HEK293 (cell line): ENCODE measurements at regions not wholly inside any gene's neighbourhood (a gene's known extent, or its start where the extent isn't known, plus 50 kb on each side); places are given as distances from the start of the nearest gene placed in this dataset.

Experiments
- CTCF ChIA-PET: fragments of 350-600 bp; formaldehyde crosslinking; extraction: SDS; loops from one replicate; lab custom pipeline; 2021; ENCODE audit warnings: antibody characterized with exemption; lab: Yijun Ruan, JAX
- POLR2A ChIA-PET: fragments of 300-600 bp; formaldehyde crosslinking; extraction: SDS; loops from one replicate; lab custom pipeline; 2020; ENCODE audit warnings: antibody characterized with exemption, inconsistent platforms; lab: Yijun Ruan, JAX
- H3K27ac ChIP-seq: fragments of 200-500 bp; sonication (Bioruptor generic); 2 replicates; pipeline ENCODE4 v1.5.1; 2014; ENCODE audit warnings: low read depth, low read length, control low read depth, inconsistent platforms; ENCODE audit errors: extremely low read depth
- H3K36me3 ChIP-seq, 2 experiments: fragments of 200-500 bp in 1 of 2; sonication (Bioruptor generic) in 1 of 2; 1 replicate in 1 of 2; 2 replicates in 1 of 2; pipeline ENCODE4 v1.5.1; 2014 to 2017; ENCODE audit warnings: inconsistent platforms in 2 of 2, low read length in 2 of 2; ENCODE audit not compliant: control insufficient read depth in 2 of 2, insufficient read depth in 1 of 2
- H3K4me1 ChIP-seq: fragments of 200-500 bp; sonication (Bioruptor generic); 2 replicates; pipeline ENCODE4 v1.5.1; 2014; ENCODE audit warnings: mild to moderate bottlenecking, low read length, inconsistent platforms; ENCODE audit not compliant: control insufficient read depth, insufficient read depth
- H3K4me3 ChIP-seq: 2 replicates; pipeline ENCODE4 v1.5.1; 2011; ENCODE audit warnings: low read depth, mild to moderate bottlenecking, control low read depth, low read length, moderate library complexity
- H3K9me3 ChIP-seq: fragments of 200-500 bp; sonication (Bioruptor generic); 2 replicates; pipeline ENCODE4 v1.5.1; 2014; ENCODE audit warnings: low read depth, low read length, inconsistent platforms; ENCODE audit not compliant: control insufficient read depth, insufficient read depth
- GLI2 ChIP-seq: fragments of 450-650 bp; formaldehyde crosslinking; IDR thresholded peaks from 2 replicates; pipeline ENCODE4; 2017; ENCODE audit warnings: missing biosample characterization, missing genetic modification characterization, low read depth, borderline replicate concordance
- REPIN1 ChIP-seq: fragments of 450-650 bp; formaldehyde crosslinking; IDR thresholded peaks from 2 replicates; pipeline ENCODE4 v1.5.1; 2017; ENCODE audit warnings: missing biosample characterization, missing genetic modification characterization, low read depth
- ZBTB20 ChIP-seq: fragments of 450-650 bp; formaldehyde crosslinking; IDR thresholded peaks from 2 replicates; pipeline ENCODE4 v1.5.1; 2016; ENCODE audit warnings: missing biosample characterization, missing genetic modification characterization
- ZEB2 ChIP-seq: fragments of 450-650 bp; formaldehyde crosslinking; IDR thresholded peaks from 2 replicates; pipeline ENCODE4 v1.5.1; 2016; ENCODE audit warnings: missing biosample characterization, missing genetic modification characterization
- ZNF184 ChIP-seq: fragments of 450-650 bp; IDR thresholded peaks from 2 replicates; pipeline ENCODE4 v1.5.1; 2018; ENCODE audit warnings: missing biosample characterization, mild to moderate bottlenecking, missing genetic modification characterization
- ZNF19 ChIP-seq: fragments of 450-650 bp; formaldehyde crosslinking; IDR thresholded peaks from 2 replicates; pipeline ENCODE4; 2016; ENCODE audit warnings: missing biosample characterization, missing genetic modification characterization, low read depth
- ZNF223 ChIP-seq: fragments of 450-650 bp; formaldehyde crosslinking; IDR thresholded peaks from 2 replicates; pipeline ENCODE4 v1.5.1; 2016; ENCODE audit warnings: missing biosample characterization, missing genetic modification characterization
- ZNF266 ChIP-seq: fragments of 450-650 bp; formaldehyde crosslinking; IDR thresholded peaks from 2 replicates; pipeline ENCODE4 v1.5.1; 2016; ENCODE audit warnings: missing biosample characterization, missing genetic modification characterization, low read depth
- ZNF274 ChIP-seq, 2 experiments: fragments of 200-500 bp in 1 of 2; fragments of 450-650 bp in 1 of 2; sonication (Bioruptor generic) in 1 of 2; formaldehyde crosslinking in 1 of 2; IDR thresholded peaks; 2 replicates each; pipeline versions ENCODE4 v1.5.1 to v1.6.1; 2014 to 2016; ENCODE audit warnings: borderline replicate concordance in 1 of 2, inconsistent platforms in 1 of 2, low read length in 1 of 2, missing biosample characterization in 1 of 2, missing genetic modification characterization in 1 of 2
- ZNF335 ChIP-seq: fragments of 450-650 bp; formaldehyde crosslinking; conservative IDR thresholded peaks from 2 replicates; pipeline ENCODE4 v1.5.1; 2016; ENCODE audit warnings: missing biosample characterization, missing genetic modification characterization
- ZNF366 ChIP-seq: fragments of 450-650 bp; formaldehyde crosslinking; conservative IDR thresholded peaks from 2 replicates; pipeline ENCODE4 v1.5.1; 2016; ENCODE audit warnings: missing biosample characterization, missing genetic modification characterization
- ZNF426 ChIP-seq: fragments of 450-650 bp; formaldehyde crosslinking; IDR thresholded peaks from 2 replicates; pipeline ENCODE4 v1.5.1; 2017; ENCODE audit warnings: missing biosample characterization, missing genetic modification characterization, mild to moderate bottlenecking, inconsistent platforms, moderate library complexity
- ZNF433 ChIP-seq: fragments of 450-650 bp; formaldehyde crosslinking; IDR thresholded peaks from 2 replicates; pipeline ENCODE4 v1.5.1; 2016; ENCODE audit warnings: missing biosample characterization, missing genetic modification characterization, low read depth
- ZNF555 ChIP-seq: fragments of 450-650 bp; formaldehyde crosslinking; conservative IDR thresholded peaks from 2 replicates; pipeline ENCODE4 v1.5.1; 2017; ENCODE audit warnings: missing biosample characterization, mild to moderate bottlenecking, missing genetic modification characterization, inconsistent platforms
- ZNF600 ChIP-seq: fragments of 450-650 bp; formaldehyde crosslinking; IDR thresholded peaks from 2 replicates; pipeline ENCODE4 v1.5.1; 2016; ENCODE audit warnings: missing biosample characterization, missing genetic modification characterization
- ZNF677 ChIP-seq: fragments of 450-650 bp; IDR thresholded peaks from 2 replicates; pipeline ENCODE4 v1.5.0; 2018; ENCODE audit warnings: missing biosample characterization, mild to moderate bottlenecking, missing genetic modification characterization, moderate library complexity
- ZNF76 ChIP-seq: fragments of 450-650 bp; formaldehyde crosslinking; IDR thresholded peaks from 2 replicates; pipeline ENCODE4; 2016; ENCODE audit warnings: low read depth, missing biosample characterization, missing genetic modification characterization, borderline replicate concordance
- ZSCAN30 ChIP-seq: fragments of 450-650 bp; IDR thresholded peaks from 2 replicates; pipeline ENCODE4 v1.5.1; 2018; ENCODE audit warnings: missing biosample characterization, mild to moderate bottlenecking, missing genetic modification characterization, moderate library complexity
- TF ChIP-seq, protein P1 (sequence below): fragments of 450-650 bp; formaldehyde crosslinking; IDR thresholded peaks from 2 replicates; pipeline ENCODE4 v1.5.1; 2016; ENCODE audit warnings: missing biosample characterization, missing genetic modification characterization
- TF ChIP-seq, protein P2 (sequence below): fragments of 450-650 bp; formaldehyde crosslinking; IDR thresholded peaks from 2 replicates; pipeline ENCODE4 v1.5.1; 2016; ENCODE audit warnings: missing biosample characterization, missing genetic modification characterization
- TF ChIP-seq, protein P3 (sequence below): fragments of 450-650 bp; formaldehyde crosslinking; IDR thresholded peaks from 2 replicates; pipeline ENCODE4 v1.5.1; 2016; ENCODE audit warnings: missing biosample characterization, missing genetic modification characterization
- TF ChIP-seq, protein P4 (sequence below): fragments of 450-650 bp; formaldehyde crosslinking; IDR thresholded peaks from 2 replicates; pipeline ENCODE4 v1.5.1; 2016; ENCODE audit warnings: missing biosample characterization, missing genetic modification characterization
- TF ChIP-seq, protein P5 (sequence below): fragments of 450-650 bp; IDR thresholded peaks from 2 replicates; pipeline ENCODE4 v1.5.1; 2018; ENCODE audit warnings: missing biosample characterization, mild to moderate bottlenecking, missing genetic modification characterization

DNA sequence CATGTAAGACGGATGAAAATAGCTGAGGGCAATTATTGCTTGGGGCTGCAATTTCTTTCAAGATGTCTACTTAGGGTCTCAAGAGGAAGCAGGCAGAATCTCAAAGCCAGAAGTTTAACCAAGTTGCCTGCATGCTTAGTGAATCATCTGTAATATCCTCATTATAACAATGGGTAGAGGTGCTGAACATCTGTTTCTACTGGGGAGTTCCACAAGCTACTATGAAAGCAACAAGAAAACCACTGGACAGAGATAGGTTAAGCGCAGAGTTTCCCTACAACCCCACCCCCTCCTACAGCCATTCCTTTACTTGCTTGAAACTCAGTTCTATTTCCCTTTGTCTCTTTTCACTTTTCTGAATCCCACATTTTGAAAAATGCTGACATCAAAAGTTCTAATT lies 759.4 kb upstream of the GBE1 start (continued):
- TF ChIP-seq ZNF223 (tag by site-specific recombination): no peak
- TF ChIP-seq ZNF433 (tag by site-specific recombination): no peak
- TF ChIP-seq ZBTB20 (tag by site-specific recombination): no peak
- TF ChIP-seq, all 188 proteins: peak for 0

DNA sequence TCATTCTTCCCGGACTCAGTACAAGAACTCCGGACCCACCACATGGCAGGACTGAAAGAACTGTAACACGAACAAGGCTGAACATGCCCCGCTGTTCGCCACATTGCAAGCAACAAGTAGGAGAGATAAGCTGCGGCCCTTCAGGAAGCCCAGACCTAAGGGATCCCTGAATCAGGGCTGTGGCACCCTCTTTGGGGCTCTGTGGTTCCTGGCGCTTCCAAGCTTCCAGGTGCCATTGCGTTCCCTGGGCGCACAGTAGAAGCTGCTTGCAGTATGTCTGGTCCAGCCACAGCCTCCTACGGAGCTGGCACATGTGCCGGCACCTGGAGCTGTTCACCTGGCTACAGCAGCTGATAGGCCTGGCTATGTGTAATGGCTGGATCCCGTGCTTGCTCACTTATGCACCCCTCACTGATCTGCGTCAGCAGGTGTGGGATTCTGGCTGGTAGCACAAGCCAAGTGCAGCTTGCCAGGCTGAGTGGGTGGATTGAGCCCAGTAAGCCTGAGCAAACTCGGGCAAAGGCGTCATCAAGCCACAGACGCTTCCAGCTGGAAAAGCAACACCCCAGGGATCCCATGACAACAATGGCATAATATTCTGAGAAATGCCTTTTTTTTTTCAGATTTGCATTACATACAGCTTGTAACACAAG lies 748.6 kb upstream of the GBE1 start:
- POLR2A ChIA-PET: no interaction called here
- Histone ChIP-seq H3K27ac (no peak overlapping the region), H3K9me3 (no peaks in the 10 kb centered on the region), H3K4me1 (no peaks in the 10 kb centered on the region), H3K36me3 (no peaks in the 10 kb centered on the region), H3K4me3 (no peak overlapping the region)
- CTCF ChIA-PET: no interaction called here
- TF ChIP-seq ZNF274 (IDR thresholded peaks at IDR 0.05; ENCODE audit: low read length): no peak
- no peak for TF ChIP-seq ZNF274 (tag by site-specific recombination; IDR thresholded peaks at IDR 0.05; ENCODE audit: borderline replicate concordance)
- no peak for TF ChIP-seq ZNF76 (tag by site-specific recombination)
- no peak for TF ChIP-seq ZNF426 (tag by site-specific recombination)
- TF ChIP-seq, protein P1, sequence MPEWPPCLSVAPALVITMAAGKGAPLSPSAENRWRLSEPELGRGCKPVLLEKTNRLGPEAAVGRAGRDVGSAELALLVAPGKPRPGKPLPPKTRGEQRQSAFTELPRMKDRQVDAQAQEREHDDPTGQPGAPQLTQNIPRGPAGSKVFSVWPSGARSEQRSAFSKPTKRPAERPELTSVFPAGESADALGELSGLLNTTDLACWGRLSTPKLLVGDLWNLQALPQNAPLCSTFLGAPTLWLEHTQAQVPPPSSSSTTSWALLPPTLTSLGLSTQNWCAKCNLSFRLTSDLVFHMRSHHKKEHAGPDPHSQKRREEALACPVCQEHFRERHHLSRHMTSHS (tag by site-specific recombination): no peak
- no peak for TF ChIP-seq ZNF335 (tag by site-specific recombination)
- TF ChIP-seq ZEB2 (tag by site-specific recombination): no peak
- TF ChIP-seq, protein P2, sequence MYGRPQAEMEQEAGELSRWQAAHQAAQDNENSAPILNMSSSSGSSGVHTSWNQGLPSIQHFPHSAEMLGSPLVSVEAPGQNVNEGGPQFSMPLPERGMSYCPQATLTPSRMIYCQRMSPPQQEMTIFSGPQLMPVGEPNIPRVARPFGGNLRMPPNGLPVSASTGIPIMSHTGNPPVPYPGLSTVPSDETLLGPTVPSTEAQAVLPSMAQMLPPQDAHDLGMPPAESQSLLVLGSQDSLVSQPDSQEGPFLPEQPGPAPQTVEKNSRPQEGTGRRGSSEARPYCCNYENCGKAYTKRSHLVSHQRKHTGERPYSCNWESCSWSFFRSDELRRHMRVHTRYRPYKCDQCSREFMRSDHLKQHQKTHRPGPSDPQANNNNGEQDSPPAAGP (tag by site-specific recombination): no peak
- no peak for TF ChIP-seq GLI2 (tag by site-specific recombination)
- no peak for TF ChIP-seq ZNF266
- TF ChIP-seq ZNF555: no peak
- TF ChIP-seq, protein P3, sequence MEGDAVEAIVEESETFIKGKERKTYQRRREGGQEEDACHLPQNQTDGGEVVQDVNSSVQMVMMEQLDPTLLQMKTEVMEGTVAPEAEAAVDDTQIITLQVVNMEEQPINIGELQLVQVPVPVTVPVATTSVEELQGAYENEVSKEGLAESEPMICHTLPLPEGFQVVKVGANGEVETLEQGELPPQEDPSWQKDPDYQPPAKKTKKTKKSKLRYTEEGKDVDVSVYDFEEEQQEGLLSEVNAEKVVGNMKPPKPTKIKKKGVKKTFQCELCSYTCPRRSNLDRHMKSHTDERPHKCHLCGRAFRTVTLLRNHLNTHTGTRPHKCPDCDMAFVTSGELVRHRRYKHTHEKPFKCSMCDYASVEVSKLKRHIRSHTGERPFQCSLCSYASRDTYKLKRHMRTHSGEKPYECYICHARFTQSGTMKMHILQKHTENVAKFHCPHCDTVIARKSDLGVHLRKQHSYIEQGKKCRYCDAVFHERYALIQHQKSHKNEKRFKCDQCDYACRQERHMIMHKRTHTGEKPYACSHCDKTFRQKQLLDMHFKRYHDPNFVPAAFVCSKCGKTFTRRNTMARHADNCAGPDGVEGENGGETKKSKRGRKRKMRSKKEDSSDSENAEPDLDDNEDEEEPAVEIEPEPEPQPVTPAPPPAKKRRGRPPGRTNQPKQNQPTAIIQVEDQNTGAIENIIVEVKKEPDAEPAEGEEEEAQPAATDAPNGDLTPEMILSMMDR (tag by site-specific recombination): no peak
- TF ChIP-seq ZSCAN30: no peak
- TF ChIP-seq ZNF366 (tag by site-specific recombination): no peak

DNA sequence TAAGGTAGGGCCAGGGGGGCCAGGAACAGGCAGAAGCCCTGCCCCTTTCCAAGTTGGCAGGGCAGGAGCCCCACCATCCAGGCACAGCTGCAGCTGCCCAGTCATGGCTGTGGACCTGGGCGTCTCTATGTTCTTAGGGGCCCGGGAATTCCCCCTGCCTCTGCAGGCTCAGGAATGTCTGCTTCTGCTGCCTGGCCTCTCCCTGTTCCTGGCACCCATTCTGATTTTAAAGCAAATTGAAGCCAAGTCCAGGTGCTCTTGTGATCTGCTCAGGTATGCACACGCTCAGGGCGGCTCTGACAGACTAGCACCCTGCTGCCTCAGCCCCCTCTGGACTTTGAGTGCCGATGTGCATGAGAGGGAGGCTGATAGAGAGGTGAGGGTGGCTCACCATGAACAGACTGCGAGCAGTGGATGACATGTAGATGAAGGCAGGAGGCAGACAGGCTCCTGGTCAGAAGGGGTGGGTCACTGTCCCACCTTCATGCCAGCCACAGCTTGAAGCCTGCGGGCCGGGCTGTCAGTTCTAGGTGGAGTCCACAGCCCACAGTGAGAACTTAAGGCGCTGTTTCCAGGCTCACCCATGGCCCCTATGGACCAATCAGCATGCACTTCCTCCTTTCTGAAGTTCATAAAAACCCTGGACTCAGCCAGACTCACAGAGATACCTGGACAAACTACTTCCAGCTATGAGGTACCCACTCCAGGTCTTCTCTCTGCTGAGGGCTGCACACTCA lies 747.8 kb upstream of the GBE1 start:
- no peaks in the 10 kb centered on the region for H3K9me3 ChIP-seq
- ChIA-PET POLR2A (no interaction called here), CTCF (no interaction called here)
- H3K27ac ChIP-seq: no peak overlapping the region
- no peaks in the 10 kb centered on the region for H3K36me3 ChIP-seq
- TF ChIP-seq ZNF184 (no peak), ZNF19 (tag by site-specific recombination) (no peak), REPIN1 (no peak), ZNF677 (tag by site-specific recombination) (no peak), ZNF600 (tag by site-specific recombination) (no peak)
- TF ChIP-seq, protein P4, sequence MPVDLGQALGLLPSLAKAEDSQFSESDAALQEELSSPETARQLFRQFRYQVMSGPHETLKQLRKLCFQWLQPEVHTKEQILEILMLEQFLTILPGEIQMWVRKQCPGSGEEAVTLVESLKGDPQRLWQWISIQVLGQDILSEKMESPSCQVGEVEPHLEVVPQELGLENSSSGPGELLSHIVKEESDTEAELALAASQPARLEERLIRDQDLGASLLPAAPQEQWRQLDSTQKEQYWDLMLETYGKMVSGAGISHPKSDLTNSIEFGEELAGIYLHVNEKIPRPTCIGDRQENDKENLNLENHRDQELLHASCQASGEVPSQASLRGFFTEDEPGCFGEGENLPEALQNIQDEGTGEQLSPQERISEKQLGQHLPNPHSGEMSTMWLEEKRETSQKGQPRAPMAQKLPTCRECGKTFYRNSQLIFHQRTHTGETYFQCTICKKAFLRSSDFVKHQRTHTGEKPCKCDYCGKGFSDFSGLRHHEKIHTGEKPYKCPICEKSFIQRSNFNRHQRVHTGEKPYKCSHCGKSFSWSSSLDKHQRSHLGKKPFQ (tag by site-specific recombination): no peak
- TF ChIP-seq, protein P5, sequence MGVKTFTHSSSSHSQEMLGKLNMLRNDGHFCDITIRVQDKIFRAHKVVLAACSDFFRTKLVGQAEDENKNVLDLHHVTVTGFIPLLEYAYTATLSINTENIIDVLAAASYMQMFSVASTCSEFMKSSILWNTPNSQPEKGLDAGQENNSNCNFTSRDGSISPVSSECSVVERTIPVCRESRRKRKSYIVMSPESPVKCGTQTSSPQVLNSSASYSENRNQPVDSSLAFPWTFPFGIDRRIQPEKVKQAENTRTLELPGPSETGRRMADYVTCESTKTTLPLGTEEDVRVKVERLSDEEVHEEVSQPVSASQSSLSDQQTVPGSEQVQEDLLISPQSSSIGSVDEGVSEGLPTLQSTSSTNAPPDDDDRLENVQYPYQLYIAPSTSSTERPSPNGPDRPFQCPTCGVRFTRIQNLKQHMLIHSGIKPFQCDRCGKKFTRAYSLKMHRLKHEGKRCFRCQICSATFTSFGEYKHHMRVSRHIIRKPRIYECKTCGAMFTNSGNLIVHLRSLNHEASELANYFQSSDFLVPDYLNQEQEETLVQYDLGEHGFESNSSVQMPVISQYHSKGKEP (tag by site-specific recombination): no peak
- TF ChIP-seq, all 188 proteins: peak for 0
- Histone ChIP-seq H3K4me1 (no peaks in the 10 kb centered on the region), H3K4me3 (no peak overlapping the region)
